ENCODE measurements at regions not wholly inside any gene's neighbourhood (a gene's known extent, or its start where the extent isn't known, plus 50 kb on each side); places are given as distances from the start of the nearest gene placed in this dataset.

DNA sequence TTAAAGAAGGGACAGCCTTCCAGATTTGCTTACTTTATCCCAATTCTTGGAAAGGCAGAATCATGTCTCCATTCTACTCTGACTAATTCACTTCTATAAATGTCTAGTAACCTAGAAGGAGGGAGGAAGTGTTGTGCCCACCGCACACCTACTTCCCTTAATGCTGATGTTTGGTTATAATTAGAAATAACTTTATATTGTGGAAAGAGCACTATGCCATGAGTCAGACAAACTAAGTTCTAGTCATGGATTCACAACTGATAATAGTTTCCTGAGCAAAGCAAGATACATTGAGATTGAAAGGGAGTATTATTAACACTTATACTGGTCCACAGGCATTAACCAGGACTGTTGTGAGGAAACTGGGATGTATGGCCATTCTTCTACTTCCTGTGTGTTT is 345.9 kb upstream of the RPS23 start:
- no peak for FAIRE-seq
- DNase-seq (ENCODE audit: insufficient read length, low spot score): no peak

DNA sequence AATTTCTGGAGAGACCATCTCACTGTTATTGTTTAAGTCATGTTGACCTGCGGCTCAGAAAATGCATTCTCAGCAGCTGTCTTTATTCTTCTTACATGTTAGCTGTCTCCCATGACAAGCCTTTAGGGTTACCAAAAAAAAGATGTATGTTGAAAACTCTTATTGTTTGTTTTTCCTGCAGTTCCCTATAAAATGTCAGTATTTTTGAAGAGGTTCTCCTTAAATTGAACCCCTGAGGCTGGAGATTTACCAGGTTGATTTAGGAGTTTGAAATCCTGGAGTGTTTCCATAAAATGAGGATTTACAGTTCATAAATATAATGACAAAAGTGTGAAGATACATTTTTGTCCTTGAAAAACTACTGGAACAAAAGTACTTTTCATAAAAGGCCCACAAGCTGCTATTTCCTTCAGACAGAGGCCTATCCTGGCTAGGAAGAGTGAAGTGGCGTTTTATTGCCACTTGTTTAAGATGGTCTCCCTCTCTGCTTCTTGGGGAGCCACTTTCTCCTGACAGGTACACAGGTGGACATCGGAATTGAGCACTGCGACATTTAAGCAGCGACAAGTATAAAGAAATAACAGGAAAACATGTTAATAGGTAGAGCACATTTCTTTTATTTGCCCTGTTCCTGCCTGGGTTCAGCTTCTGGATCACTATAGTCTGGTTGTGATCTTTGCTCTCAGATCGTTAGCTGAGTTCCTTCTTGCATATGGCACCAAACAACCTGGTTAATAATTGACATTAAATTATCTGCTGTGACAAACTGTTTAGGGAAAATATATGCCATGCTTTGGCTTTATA is 344.8 kb upstream of the RPS23 start:
- FAIRE-seq: no peak
- no peak for DNase-seq (ENCODE audit: insufficient read length, low spot score)

DNA sequence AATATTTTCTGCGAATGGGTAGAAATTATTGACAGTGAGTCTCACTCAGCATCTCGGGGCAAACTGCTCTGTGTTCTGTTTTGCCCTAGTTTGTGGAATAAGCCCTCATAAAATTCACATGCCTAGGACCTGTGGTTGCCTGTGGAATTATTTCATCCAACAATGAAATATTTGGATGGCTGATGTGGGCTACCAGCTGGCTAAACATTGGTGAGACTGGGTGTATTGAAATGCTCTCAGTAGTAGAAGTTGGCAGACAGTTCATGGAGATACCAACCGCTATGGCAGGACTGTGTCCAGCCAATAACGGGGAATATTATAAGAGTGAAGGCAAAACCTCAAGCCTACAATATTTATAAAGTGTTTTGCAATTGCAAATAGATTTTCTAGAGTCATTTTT is 344.1 kb upstream of the RPS23 start:
- no peak for DNase-seq (ENCODE audit: insufficient read length, low spot score)

DNA sequence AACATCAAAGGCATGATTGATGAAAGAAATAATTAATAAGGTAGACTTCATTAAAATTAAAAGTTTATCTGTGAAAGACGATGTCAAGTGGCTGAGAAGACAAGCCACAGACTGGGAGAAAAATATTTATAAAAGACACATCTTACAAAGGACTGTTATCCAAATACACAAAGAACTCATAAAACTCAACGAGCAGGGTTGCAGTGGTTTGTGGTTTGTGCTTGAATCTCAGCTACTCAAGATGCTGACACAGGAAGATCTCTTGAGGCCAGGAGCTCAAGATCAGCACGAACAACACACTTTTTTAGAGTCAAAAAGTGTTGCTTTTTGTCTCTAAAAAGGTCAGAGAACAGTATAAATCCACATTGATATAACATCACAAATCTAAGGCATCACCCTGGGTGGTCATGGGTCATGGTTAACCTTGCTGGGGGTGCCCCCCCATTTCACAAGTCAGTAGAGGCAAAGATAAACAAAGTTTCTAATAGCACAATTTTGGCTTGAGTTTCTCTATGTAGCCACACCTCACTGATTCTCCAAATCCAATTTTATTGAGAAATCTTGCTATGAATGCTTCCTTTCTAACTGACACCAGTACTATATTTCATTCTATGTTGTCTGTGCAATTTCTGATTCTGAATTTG is 342.9 kb upstream of the RPS23 start:
- FAIRE-seq (no peak), DNase-seq (ENCODE audit: insufficient read length, low spot score) (no peak)

More for the DNA sequence above, 344.1 kb upstream of the RPS23 start:
- no peak for FAIRE-seq

DNA sequence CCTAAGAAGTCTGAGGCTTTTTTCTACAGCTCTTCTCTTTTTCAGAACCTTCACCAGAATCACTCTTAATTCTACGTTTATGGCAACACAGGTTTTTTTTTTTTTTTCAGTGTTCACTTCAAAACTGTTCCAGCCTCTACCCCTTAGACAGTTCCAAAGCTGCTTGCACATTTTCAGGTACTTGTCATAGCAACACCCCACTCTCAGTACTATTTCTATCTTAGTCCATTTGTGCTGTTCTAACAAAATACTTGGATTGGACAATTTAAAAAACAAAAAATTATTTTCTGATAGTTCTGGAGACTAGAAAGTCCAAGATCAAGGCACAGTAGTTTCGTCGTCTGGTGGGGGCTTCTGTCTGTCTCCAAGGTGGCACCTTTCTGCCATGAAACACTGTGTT is 340.9 kb upstream of the RPS23 start:
- FAIRE-seq (no peak), DNase-seq (ENCODE audit: insufficient read length, low spot score) (no peak)

DNA sequence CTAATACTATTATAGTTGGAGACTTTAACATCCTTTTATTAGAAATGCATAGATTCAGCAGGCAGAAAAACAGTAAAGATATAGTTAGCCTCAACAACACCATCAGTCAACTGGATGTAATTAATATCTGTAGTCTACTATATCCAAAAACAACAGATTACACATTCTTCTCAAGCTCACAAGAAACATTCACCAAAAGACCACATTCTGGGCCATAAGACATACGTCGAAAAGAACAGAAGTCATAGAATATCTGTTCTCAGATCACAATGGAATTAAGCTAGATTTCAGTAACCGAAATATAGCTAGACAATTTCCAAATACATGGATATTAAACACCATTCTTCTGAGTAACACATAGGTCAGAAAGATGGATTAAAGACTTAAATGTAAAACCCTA is 336.6 kb upstream of the RPS23 start:
- FAIRE-seq: no peak

DNA sequence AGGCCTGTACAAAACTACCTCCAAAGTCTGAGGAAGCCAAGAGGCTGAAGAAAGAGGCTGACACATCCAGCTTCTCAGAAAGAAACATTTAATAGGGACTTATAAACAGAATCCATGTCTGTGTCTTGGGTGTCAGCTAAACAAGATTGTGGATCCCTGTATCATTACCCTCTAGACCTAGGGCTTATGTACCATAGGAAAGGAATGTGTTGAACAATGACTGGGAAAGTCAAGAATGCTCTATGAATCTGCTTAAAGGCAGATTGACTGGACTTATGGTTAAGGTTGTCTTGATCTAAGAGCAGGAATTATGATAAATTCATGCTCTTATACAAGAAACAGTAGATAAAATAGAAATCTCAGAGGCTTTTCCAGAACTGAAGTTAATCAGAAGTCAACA is 335.7 kb upstream of the RPS23 start:
- no peak for FAIRE-seq
- no peak for DNase-seq (ENCODE audit: insufficient read length, low spot score)

More for the DNA sequence above, 336.6 kb upstream of the RPS23 start:
- no peak for DNase-seq (ENCODE audit: insufficient read length, low spot score)

DNA sequence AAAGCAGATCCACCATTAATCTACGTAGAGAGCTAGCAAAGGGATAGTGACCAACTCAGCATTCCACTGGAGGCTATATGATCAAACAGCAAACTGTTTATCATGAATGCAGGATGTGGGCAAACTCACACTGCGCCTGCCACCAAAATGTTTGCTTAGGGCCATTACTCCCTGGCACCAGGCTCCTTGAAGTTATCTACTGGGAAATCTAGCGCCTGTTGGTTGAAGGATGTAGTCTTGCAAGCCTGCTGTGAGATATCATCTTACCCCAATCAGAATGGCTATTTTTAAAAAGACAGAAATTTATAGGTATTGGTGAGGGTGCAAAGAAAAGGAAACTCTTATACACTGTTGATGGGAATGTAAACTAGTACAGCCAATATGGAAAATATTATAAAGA is 332.5 kb upstream of the RPS23 start:
- FAIRE-seq: no peak
- no peak for DNase-seq (ENCODE audit: insufficient read length, low spot score)

DNA sequence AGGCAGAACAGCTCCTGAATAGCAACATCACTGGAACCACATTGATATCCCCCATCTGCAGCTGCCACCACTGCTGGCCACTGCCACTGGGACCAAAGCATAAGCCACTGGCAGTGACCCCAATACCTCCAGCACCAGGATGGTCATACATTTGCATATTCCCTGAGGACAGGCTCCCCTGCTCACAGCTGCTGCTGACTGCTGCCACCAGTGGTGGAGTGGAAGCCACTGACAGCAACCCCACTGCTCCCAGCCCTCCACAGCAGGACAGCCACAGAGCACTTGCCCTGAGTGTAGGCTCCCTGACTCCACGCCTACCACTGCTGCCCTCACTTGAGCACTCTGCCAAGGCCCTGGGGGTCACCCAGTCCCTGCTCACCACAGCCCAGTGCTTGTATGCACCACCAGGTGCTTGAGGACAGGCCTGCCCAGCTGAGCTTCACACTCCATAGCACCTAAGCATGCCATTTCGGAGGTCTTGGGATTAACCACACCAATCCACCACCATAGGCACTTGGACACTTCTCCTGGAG is 327.4 kb upstream of the RPS23 start:
- no peak for FAIRE-seq
- DNase-seq (ENCODE audit: insufficient read length, low spot score): no peak

DNA sequence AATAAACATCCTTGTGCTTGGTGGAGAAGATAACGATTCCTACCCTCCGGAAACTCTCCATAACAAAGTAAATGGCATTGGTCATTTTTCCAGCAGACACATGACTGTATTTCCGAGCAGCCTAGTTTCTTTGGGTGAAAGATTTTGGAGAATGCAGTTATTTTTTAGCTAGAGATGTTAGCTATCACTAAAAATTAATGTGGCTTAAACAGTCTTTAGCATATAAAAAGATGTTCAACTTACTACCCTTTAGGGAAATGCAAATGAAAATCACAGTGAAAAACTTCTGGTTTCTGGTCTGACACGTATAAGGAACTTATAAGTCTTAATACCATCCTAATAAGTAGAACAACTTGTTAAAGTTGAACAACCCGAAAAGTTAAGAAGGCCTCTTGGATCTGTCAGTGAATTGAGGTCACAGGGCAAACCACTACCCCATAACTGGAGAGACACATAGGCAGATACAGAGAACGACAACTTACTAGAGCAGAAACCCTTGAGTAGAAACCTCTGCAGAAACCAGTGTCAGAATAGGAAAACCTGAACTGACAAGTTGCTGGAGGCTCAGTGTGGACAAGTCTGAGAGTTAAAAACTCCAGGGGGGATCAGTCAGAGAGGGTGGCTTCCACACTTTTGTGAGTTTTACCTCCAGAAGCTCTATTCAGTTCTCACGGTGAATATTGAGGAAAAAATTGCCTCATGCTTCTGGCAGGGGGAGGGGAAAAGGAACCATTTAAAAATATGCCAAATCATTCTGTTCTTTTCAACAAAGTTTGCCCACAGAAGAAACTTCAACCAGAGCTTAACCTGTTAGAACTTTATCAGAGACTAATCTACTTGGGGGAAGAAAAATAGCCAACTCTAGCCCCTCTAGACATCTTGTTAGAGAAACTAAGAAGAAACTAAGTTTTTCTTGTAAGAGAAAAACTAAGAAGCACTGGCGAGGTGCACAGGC is 325.2 kb upstream of the RPS23 start:
- FAIRE-seq: no peak

DNA sequence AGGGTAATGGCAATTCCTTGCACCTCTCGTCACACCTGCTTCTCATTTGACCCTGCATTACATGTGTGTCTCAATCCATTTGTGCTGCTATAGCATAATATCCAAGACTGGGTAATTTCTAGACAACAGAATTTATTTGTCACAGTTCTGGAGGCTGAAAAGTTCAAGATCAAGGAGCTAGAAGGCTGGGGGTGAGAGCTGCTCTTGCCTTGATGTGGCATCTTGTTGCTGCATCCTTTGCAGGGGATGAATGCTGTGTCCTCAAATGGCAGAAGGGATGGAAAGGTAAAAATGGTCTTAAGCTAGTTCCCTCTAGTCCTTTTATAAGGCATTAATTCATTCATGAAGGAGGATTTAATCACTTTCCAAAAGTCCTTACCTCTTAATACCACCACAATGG is 323.7 kb upstream of the RPS23 start:
- no peak for FAIRE-seq
- no peak for DNase-seq (ENCODE audit: insufficient read length, low spot score)

More for the DNA sequence above, 325.2 kb upstream of the RPS23 start:
- DNase-seq (ENCODE audit: insufficient read length, low spot score): no peak

DNA sequence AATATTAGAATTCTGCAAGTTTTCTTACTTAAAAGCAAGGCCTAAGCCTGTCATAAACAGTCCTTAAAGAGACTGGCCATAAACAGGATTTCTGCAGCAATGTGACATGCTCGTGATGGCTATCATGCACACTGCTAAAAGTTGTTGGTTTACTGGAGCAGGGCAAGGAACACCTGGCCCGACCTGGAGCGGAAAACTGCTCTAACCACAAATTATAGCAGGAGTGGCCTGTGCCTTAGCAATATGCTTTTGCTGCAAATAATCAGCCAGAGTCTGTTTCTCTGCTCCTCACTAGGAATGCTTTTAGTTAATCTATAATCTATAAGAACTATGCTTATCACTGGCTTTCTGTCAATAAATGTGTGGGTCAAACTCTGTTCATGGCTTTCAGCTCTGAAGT is 322.9 kb upstream of the RPS23 start:
- no peak for FAIRE-seq

DNA sequence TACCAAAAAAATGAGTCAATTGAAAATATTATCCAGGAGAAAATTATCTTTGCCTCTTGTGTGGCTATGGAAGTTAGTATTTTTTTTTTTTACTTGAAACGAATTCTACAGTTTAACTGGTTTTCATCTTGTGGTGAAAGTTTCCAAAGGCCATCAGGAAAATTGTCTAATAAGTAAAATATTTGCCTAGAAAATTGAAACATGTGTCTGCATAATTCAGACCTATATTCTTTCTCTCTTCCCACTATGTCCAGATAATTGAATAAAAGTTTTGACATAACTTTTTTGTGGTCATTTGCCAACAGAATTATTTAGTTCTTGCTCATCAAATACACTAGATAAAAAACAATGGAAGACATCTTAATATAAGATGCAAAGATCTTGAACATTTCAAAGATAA is 321.5 kb upstream of the RPS23 start:
- FAIRE-seq (no peak), DNase-seq (ENCODE audit: insufficient read length, low spot score) (no peak)

More for the DNA sequence above, 322.9 kb upstream of the RPS23 start:
- DNase-seq (ENCODE audit: insufficient read length, low spot score): no peak

DNA sequence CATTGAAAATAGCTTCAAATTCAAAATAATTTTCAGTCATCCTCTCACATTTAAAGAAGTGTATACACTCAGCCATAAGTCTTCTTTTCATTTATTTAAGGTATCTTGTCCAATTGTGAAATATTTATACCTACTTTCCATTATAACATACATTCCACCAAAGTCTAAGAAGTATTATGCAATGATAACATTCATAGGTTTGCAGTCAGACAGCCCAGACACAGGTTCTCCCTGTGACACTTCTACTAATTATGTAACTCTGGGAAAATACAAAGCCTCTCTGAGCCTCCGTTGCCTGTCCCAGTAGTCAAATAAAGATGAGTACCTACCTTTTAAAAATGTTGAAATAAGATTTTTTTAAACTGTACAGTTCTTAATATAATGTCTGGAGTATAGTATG is 320.9 kb upstream of the RPS23 start:
- DNase-seq (ENCODE audit: insufficient read length, low spot score) (no peak), FAIRE-seq (no peak)

DNA sequence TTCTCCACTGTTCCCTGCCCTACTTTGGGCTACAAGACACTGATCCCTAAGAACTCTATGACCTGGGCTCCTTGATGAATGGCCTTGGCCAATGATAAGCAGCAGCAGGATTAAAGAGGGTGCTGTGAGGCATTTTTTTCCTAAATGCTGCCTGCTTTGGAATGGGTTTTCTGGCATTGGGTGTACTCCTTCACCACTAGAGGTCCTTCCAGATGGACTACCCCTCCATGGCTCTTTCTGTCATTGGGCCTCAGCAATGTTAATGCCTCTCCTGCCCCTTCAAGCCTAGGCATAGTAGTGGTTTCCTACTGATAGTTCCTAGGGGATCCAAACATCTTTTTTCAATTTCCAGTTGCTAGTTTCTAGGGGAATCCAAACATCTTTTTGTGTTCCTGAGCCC is 319.3 kb upstream of the RPS23 start:
- FAIRE-seq (no peak), DNase-seq (ENCODE audit: insufficient read length, low spot score) (no peak)

DNA sequence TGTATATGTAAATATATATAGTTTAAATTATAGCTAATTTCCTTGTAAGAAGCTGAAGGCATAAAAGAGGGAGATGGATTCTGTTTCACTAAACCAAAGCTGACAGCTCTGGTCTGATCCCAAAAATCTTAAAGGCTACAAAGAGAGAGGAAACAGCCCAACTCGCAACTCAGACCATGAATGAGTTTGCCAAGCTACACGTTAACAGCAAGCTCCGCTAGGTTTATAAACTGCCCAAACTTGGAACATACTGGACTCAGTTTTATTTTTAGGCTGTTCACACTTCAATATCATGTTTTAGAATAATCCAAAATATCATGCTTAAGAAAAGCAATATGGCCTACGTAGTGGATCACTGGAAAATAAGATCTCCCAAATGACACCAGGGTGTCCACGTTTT is 318.3 kb upstream of the RPS23 start:
- DNase-seq (ENCODE audit: insufficient read length, low spot score) (no peak), FAIRE-seq (no peak)

DNA sequence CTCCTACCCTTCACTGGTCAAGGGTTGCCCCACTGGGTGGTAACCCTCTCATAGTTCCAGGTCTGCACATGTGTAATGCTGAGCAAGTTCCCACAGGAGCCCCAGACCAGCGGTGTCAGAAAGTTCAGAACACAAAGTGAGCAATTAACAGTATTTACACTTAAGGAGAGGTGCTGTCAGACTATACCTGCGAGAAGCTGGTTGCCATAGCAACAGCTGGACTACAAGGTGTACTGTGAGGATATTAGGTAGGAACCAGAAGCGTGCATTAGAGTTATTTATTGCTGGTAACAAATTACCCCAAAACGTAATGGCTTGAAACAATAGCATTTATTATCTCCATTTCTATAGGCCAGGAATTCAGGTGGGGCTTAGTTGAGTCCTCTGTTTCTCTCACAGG is 317.0 kb upstream of the RPS23 start:
- DNase-seq (ENCODE audit: insufficient read length, low spot score): no peak
- no peak for FAIRE-seq

DNA sequence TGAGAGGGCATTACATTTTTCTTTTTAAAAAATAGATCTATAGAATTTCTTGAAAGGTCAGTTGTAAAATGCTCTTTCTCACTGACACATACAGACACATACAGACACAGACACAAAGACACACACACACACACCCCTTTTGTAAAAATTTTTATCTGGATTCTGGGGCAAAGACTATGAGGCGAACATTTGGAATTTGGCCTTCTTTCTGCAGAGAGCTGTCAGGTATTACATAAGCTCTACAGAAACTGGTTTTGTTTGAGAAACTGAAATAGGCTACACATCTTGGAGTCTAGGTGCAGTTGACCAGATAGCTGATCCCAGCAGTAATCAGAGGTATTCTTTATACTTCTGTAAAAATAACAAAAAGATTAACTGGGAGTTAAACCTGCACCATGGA is 315.9 kb upstream of the RPS23 start:
- DNase-seq (ENCODE audit: insufficient read length, low spot score): no peak
- no peak for FAIRE-seq

DNA sequence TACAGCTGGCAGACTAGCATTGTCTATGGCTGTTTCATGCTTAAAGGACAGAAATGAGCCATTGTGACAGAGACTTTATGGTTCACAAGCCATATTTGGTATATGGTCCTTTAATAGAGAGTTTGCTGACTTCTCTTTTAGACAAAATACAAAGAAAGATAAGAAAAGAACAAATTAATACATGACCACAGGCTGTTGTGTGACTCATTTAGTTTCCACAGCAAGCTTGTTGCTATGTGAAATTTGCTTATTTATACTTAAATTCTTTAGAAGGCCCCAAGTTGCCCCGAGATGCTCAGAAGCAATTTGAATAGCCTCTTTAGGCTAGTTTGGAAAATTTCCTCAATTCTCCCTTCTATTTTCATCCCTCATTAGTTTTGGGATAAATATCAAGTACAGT is 315.3 kb upstream of the RPS23 start:
- DNase-seq (ENCODE audit: insufficient read length, low spot score): no peak
- FAIRE-seq: no peak

DNA sequence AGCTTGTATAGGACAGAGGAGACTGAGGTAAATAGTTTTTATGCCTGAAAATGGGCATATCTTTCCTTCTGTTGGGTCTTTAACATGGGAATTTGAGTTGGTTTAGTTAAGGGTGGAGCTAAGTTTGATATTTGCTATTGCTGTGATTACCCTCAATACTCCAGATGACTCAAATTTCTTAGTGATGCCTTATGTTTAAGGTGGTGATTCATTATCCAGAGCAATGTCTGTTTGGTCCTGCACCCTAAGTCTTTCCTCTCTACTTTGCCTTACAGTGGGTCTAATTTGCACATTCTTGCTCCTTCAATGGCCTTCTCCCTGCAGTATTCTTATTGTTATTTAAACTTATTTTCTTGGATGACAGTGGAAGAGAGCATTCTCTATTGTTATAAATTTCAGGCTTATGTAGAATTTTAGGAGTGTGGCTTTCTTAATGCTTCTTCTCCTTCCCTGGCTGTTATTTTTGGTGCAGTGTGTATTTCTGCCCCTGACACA is 312.9 kb upstream of the RPS23 start:
- no peak for DNase-seq (ENCODE audit: insufficient read length, low spot score)

DNA sequence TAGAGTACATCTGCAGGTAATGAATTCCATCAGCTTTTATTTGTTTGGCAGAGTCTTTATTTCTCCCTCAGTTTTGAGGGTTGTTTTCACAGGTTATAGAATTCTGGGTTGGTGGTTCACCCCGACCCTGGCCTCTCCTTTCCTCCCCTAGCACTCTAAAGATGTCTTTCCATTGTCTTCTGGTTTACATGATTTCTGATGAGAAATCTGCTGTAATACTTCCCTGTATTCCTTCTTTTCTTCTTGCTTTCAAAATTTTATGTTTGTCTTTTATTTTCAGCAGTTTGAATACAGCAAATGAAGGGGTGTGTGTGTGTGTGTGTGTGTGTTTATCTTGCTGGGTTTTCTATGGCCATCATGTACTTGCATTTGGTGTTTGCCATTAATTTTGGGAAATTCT is 312.0 kb upstream of the RPS23 start:
- DNase-seq (ENCODE audit: insufficient read length, low spot score) (no peak), FAIRE-seq (no peak)

More for the DNA sequence above, 312.9 kb upstream of the RPS23 start:
- no peak for FAIRE-seq

Data from HTR-8/SVneo (cell line).